BJ (cell line): ENCODE measurements at regions not wholly inside any gene's neighbourhood (a gene's known extent, or its start where the extent isn't known, plus 50 kb on each side); places are given as distances from the start of the nearest gene placed in this dataset.
"Not testable (repeated sequence)": the region's sequence is repeated elsewhere in the genome, so short reads cannot be mapped to it uniquely, and the experiment has no call there.

Experiments used
- CTCF ChIA-PET: fragments of 350-600 bp; formaldehyde crosslinking; extraction: SDS; loops from one replicate; lab custom pipeline; 2021; ENCODE audit warnings: antibody characterized with exemption, inconsistent platforms; lab: Yijun Ruan, JAX
- POLR2A ChIA-PET: fragments of 300-600 bp; sonication (Branson Sonifier 250); formaldehyde crosslinking; extraction: SDS; loops from one replicate; lab custom pipeline; 2021; ENCODE audit warnings: antibody characterized with exemption; lab: Charles Lee
- DNase-seq: peaks from one replicate; pipeline ENCODE4 v3.0.0-alpha.2; 2011; ENCODE audit warnings: low read depth
- H3K27me3 ChIP-seq: 2 replicates; pipeline ENCODE4 v1.6.0; 2011; ENCODE audit warnings: low read length; ENCODE audit not compliant: control insufficient read depth, insufficient read depth
- H3K36me3 ChIP-seq: 2 replicates; pipeline ENCODE4 v1.5.1; 2011; ENCODE audit warnings: low read length; ENCODE audit not compliant: control insufficient read depth, insufficient read depth
- H3K4me3 ChIP-seq: 2 replicates; pipeline ENCODE4 v1.5.1; 2011; ENCODE audit warnings: low read depth, mild to moderate bottlenecking, control low read depth, low read length
- CTCF ChIP-seq: IDR thresholded peaks from 2 replicates; pipeline ENCODE4 v1.5.1; 2011; ENCODE audit warnings: low read depth, mild to moderate bottlenecking, control low read depth, inconsistent platforms, low read length, moderate library complexity; ENCODE audit not compliant: insufficient read depth

DNA sequence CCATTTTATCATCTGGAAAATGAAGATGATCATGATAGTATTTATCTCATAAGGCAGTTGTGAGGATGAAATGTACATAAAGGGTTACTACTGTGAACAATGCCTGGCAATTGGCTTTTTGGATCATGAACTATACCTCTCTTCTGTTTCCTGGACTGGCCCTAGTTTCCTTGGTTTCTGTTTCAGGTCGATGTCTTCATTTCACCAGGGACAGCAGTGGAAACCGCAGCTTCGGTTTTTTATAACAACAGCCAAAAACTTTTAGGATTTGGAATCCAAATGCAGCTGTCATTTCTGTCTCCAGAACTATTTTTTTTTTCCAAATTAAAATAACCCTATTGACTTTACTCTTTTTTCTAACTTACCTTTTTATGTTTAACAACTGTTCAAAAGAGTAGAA is 425.1 kb downstream of the RND3 start:
- no peaks in the 10 kb centered on the region for H3K27me3 ChIP-seq
- no peak for TF ChIP-seq CTCF
- no peaks in the 10 kb centered on the region for H3K36me3 ChIP-seq
- ChIA-PET POLR2A (no interaction called here), CTCF (interaction anchor here (0.7 kb wide), 1 partner anchor 75 kb away, joined by 3 read pairs; no protein-coding TSS in a partner anchor)
- no peak overlapping the region for H3K4me3 ChIP-seq
- no peak for DNase-seq

DNA sequence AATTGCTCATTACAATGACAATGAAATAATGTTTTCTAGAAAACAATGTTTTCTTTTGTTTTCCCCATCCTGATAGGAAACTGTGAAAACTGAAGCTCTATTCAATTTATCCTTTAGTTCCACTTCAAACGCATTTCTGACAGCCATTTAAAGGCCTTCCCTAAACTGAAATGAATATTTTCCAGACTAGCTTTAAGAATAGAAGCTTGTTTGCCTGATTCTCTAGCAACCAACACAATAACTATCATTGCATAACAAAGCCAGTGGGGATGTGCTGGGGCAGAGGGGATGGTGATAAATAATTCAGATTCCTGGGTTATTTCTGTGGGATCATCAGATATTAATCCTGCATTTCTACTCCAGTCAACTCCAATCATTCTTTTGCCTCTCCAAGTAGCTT is 427.1 kb downstream of the RND3 start:
- DNase-seq, result no peak
- no peaks in the 10 kb centered on the region for H3K27me3 ChIP-seq

DNA sequence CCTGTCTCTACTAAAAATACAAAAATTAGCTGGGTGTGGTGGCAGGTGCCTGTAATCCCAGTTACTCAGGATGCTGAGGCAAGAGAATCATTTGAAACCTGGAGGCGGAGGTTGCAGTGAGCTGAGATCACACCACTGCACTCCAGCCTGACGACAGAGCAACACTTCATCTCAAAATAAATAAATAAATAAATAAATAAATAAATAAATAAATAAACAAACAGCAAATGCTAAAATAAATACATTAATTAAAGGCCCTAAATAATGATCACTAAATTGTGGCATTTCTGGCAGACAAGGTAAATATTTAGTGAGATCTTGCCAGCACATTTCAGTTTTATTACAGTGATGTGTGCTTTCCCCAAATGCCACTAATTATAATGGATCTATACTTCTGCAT is 427.8 kb downstream of the RND3 start:
- H3K4me3 ChIP-seq, H3K36me3 ChIP-seq, H3K27me3 ChIP-seq, POLR2A ChIA-PET, DNase-seq: not testable (repeated sequence)
- CTCF ChIA-PET, result interaction anchor here (0.8 kb wide), 1 partner anchor 9 kb away, joined by 3 read pairs; no protein-coding TSS in a partner anchor

More for the DNA sequence above, 427.1 kb downstream of the RND3 start:
- H3K4me3 ChIP-seq, result no peak overlapping the region
- H3K36me3 ChIP-seq, result no peaks in the 10 kb centered on the region
- ChIA-PET POLR2A (no interaction called here), CTCF (interaction anchor here (0.8 to 1.1 kb wide), 2 partner anchors 10 to 13 kb away, joined by 3 read pairs; no protein-coding TSS in a partner anchor)
- TF ChIP-seq CTCF, result no peak

DNA sequence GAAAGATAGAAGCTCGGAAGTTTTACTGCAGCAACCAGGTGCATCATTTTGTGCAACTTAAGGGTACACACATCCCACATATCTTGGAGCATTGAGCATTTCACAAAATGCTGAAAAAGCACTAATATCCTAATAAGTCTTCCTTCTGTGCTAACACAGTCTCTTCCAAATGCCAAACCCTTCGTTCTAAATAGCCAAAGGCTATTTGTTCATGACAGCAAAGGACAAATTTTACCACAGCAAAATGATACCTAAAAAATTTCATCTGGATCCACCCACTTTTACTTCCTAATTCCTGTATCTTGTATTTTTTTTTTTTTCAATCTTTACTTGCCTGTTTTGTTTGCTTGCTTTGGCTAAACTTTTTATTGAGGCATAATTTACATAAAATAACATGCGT is 435.0 kb downstream of the RND3 start:
- Histone ChIP-seq H3K36me3 (no peaks in the 10 kb centered on the region), H3K27me3 (no peaks in the 10 kb centered on the region), H3K4me3 (no peak overlapping the region)
- DNase-seq, result no peak
- ChIA-PET POLR2A (no interaction called here), CTCF (no interaction called here)
- TF ChIP-seq CTCF, result no peak

GRCh38 chr2:150051004-150051403 is 436.5 kb downstream of the RND3 start:
- DNase-seq, result no peak
- ChIA-PET POLR2A (no interaction called here), CTCF (interaction anchor here (1.4 kb wide), 1 partner anchor 9 kb away, joined by 3 read pairs; no protein-coding TSS in a partner anchor)

More at GRCh38 chr2:150051004-150051403, 436.5 kb downstream of the RND3 start:
- no peak for TF ChIP-seq CTCF
- H3K4me3 ChIP-seq, result no peak overlapping the region
- H3K27me3 ChIP-seq, result no peaks in the 10 kb centered on the region
- no peaks in the 10 kb centered on the region for H3K36me3 ChIP-seq
